HG03066 (cell line): ENCODE measurements at regions not wholly inside any gene's neighbourhood (a gene's known extent, or its start where the extent isn't known, plus 50 kb on each side); places are given as distances from the start of the nearest gene placed in this dataset.
"Not testable (repeated sequence)": the region's sequence is repeated elsewhere in the genome, so short reads cannot be mapped to it uniquely, and the experiment has no call there.

Experiments used
- ATAC-seq: cut with Tn5 transposase; IDR thresholded peaks from one replicate; pipeline ENCODE4 v1.9.1; 2021; ENCODE audit warnings: low read depth; ENCODE audit not compliant: unreplicated experiment

DNA sequence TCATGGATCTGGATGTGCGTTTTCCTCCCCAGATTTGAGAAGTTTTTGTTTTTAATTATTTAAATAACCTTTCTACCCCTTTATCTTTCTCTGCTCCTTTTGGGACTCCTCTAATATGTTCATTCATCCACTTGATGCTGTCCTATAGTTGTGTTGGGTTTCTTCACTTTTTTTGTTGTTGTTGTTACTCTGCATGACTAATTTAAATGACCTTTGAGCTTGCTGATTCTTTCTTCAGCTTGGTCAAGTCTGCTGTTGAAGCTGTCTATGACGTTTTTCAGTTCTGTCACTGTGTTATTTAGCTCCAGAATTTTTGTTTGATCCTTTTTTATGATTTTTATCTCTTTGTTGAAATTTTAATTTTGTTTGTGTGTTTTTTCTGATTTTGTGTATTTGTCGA is 463.6 kb upstream of the ALCAM start:
- no peak for ATAC-seq

DNA sequence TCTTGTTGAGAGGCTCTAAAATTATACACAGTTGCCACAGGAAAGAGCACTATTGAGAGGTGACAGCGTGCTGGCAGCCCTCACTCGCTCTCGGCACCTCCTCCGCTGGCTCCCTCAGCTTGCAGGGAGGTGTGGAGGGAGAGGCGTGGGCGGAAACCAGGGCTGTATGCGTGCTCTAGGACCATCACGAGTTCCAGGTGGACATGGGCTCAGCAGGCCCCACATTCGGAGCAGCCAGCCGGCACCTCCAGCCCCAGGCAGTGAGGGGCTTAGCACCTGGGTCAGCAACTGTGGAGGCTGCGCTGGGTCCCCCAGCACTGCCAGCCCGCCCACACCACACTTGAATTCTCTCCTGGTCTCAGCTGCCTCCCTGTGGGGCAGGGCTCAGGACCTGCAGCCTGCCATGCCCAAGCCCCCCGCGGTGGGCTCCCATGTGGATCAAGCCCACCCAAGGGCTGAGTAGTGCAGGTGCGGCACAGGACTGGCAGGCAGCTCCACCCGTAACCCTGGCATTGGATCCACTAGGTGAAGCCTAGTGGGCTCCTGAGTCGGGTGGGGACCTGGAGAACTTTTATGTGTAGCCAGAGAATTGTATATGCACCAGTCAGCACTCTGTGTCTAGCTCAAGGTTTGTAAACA is 460.6 kb upstream of the ALCAM start:
- ATAC-seq = no peak

DNA sequence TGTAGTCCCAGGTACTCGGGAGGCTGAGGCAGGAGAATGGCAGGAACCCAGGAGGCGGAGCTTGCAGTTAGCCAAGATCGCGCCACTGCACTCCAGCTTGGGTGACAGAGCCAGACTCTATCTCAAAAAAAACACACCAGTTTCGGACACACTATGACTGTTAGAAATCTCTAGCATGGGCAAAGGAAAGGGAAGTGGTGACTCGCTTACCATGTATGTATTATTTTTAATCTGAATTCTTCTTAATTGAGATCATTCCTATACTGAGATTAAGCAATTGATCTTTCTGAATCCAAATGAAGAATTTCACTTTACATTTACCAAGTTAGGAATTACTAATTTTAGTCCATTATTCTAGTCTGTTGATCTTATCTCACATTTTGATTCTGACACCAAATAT is 459.2 kb upstream of the ALCAM start:
- no peak for ATAC-seq

DNA sequence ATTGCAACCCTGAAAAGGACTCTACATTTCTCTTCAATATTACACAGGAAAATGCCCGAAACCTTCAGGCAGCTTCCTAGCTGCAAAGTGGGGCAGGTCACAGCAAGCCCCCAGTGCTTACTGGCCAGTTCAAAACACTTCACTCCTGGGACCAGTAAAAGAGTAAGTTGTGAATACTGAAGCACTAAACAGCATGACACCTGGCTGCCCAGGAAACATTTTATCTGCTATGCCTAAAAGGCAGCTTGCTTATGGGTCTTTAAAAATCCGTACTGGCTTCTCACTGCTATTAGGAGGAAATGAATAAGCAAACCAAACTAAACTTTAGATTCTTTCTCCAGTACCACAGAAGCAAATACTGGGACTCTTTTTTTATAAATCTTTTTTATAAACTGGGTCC is 457.9 kb upstream of the ALCAM start:
- ATAC-seq = no peak

DNA sequence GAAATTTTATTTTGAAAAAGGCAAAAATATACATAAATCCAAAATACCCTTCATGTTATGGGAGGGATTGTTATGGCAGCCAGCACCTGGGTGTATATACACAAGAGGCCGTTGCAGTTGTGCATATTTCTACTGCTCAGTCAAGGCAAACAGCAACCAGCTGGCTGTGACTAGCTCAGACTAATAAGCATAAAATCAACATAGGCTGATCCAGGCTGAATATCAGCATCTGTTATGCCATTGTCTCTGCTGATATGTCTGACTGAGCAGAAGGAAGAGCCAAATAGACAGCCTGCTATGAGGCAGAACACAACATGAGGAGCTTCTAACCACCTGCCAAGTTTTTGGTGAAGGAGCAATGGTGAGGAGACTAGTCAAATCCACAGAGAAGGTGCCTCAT is 457.5 kb upstream of the ALCAM start:
- ATAC-seq = no peak

DNA sequence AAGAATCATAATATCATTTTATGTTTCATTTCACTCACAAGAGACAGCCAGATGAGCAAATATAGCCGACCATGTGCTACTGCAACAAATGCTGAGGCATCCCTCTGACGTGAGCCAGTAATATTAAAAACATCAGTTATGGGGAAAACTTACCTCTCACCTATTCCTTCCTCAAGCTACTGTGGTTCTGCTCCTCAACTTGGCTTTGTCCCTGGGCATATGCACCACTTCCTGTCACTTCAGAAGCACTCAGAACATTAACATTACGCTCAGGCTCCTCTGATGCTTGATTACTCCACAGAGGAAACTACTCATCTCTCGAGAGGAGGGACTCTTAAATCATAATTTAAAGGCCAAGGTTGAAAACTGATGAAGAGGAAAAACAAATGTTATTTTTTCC is 457.0 kb upstream of the ALCAM start:
- ATAC-seq = no peak

DNA sequence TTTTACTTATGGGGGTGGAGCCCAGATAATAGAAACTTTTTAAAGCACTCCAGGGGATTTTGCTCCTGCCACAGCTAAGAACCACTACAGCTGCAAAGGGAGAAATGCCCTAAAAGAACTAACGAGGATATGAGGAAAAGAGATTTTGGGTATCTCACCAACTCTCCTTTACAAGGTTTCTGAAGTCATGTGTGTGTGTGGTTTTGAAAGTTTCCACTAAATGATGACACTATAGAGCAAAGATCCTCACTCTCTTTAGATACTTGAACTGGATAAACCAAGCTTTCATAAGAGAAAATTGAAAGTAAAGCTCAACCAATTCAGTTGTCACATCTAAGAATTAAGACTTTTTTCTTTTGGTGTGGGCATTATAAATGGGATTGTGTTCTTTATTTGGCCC is 455.3 kb upstream of the ALCAM start:
- ATAC-seq = no peak

DNA sequence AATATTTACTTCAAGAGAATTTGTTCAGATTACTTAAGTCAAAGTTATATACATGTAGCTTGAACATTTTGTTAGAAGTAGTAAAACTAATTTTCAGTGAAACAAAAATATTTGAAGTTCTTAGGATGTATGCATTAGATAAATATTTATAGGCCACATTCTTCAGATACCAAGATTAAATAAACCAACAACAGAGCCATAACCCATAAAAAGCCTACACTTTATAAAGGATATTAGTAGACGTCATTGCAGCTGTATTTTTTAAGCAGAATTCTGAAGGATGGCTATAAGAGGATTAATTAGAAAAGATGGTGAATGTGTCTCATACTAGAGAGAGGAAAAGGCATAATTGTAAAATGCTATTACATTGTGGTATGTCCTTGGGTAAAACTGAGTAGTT is 449.7 kb upstream of the ALCAM start:
- ATAC-seq = no peak

DNA sequence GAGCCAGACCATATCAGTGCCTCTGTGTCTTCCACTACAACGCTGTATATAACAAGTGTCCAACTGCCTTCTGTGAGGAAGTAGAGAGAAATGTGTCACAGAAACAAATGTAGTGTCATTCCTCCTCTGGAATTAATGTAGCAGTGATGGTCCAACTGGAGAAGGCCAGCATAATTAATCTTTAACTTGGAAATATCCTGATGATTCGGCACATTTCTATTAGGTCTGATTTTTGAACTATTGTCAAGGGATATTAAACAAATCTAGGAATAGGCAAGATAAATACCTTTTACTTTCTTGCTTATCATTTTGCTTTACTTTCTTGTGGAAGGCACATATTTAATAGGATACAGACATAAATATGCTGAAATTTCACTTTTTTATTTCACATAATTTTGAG is 446.2 kb upstream of the ALCAM start:
- no peak for ATAC-seq

DNA sequence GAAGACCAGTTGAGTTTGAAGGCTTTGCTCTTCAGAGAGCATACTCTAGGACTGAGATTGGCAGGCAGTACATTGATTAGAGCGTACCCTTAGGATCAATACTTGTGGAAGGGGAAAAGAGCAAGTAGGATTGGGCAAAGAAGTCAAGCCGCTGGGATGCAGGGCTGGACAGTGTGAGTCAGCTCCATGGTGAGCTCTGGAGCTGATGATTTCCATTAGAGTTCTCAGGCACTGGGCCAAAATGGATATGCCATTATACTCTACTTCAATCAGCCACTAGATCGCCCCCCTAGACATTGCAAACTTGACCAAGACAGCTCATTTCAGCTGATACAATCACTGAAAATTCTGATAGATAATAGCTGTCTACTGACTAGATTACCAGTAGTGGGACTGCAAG is 432.7 kb upstream of the ALCAM start:
- ATAC-seq = no peak

DNA sequence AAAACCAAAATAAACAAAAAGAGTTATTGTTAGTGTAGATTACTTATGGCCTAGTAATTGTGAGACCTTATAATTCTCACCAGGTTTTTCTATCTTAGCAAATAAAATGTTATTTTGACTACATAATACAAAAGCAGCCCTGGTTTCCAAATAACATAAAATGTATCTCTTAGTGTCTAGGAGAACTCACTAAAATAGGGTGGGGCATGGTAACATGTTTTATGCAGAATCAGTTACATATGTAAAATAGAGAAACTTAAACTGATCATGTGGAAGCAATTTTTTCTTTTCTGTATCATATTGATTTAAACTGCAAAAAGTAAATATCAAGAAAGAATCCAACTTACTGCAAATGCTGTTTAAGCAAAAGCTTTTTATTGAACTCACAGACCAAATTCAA is 431.1 kb upstream of the ALCAM start:
- ATAC-seq = no peak

DNA sequence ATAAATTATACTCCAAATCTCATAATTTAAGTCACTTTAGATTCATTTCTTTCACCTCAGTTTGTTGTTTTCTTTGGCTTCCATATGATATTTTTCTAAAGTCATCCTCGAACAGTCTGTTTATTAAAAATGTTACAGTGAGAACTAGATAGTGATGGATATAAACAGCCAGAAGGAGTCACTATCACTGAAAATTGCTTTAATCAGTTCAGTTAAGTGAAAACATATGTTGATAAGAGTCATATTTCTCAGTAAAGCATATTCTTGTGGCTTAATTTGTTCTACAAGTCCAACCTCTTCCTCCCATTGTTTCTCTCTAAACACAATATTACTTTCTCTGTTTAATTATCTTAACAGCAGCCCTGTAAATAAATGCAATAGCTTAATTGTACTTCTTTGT is 427.5 kb upstream of the ALCAM start:
- no peak for ATAC-seq

DNA sequence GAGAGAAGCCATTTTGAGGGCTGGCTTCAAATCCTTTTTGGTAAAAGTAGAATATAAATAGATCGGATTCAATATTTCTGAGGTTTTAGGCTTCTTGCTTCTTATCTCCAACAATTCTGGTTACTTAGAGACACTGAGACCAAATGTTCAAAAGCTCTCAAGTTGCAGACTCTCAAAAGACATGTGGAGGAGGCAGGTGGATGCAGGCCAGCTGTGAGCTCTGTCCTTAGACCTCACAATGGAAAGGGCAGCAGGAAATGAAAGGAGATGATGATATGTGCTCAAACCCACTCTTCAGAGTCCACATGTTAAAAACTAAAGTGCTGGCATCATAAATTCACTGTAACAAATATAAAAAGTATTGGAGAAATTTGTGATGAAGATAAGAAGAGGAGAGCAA is 424.9 kb upstream of the ALCAM start:
- no peak for ATAC-seq

DNA sequence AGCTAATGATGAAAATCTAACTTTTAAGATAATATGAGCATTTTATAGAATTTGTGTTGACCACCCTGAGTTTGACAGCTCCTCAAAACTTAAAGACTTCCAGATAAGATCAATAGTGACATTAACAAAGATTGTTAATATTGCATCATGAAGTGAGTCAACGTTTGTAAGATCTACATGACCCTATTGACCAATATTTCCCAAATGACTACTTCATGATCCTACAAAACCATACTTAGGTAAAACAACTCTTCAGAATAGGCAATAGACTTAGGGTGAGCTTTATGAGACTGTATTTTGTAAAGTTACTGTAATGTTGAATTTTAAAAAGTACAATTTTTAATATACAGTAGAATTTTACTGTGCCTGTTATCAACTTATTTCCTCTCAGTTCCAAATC is 422.7 kb upstream of the ALCAM start:
- no peak for ATAC-seq

DNA sequence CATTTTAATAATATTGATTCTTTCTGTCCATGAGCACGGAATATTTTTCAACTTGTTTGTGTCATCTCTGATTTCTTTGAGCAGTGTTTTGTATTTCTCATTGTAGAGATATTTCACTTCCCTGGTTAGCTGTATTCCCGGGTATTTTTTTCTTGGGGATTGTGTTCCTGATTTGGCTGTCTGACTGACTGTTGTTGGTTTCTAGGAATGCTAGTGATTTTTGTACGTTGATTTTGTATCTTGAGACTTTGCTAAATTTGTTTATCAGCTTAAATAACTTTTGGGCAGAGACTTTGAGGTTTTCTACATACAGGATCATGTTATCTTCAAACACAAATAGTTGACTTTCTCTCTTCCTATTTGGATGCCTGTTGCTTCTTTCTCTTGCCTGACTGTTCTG is 418.8 kb upstream of the ALCAM start:
- no peak for ATAC-seq

DNA sequence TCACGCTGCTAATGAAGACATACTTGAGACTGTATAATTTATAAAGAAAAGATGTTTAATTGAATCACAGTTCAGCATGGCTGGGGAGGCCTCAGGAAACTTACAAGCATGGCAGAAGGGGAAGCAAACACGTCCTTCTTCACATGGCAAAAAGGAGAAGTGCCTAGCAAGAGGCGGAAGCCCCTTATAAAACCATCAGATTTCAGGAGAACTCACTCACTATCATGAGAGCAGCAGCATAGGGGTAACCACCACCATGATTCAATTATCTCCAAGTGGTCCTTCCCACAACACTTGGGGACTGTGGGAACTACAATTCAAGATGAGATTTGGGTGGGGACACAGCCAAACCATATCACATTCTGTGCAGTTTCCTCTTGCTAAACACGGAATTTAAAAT is 416.9 kb upstream of the ALCAM start:
- ATAC-seq = not testable (repeated sequence)

DNA sequence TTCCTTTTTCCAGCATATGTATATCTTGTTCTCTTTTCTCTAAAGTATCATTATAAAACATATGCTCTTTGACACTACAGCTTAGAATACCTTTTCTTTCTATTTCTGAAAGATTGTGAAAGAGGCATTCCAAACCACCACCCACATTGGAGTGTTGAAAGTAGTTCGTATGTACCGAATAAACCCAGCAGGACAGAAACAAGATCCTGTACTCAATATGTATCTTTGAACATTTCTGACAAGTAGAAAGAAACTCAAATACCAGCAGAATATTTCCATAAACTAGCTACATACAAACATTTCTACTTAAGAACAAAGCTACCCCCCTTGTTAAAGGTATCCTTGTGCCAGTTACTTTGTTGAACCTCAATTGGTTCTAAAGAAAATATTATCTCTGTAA is 415.3 kb upstream of the ALCAM start:
- no peak for ATAC-seq

DNA sequence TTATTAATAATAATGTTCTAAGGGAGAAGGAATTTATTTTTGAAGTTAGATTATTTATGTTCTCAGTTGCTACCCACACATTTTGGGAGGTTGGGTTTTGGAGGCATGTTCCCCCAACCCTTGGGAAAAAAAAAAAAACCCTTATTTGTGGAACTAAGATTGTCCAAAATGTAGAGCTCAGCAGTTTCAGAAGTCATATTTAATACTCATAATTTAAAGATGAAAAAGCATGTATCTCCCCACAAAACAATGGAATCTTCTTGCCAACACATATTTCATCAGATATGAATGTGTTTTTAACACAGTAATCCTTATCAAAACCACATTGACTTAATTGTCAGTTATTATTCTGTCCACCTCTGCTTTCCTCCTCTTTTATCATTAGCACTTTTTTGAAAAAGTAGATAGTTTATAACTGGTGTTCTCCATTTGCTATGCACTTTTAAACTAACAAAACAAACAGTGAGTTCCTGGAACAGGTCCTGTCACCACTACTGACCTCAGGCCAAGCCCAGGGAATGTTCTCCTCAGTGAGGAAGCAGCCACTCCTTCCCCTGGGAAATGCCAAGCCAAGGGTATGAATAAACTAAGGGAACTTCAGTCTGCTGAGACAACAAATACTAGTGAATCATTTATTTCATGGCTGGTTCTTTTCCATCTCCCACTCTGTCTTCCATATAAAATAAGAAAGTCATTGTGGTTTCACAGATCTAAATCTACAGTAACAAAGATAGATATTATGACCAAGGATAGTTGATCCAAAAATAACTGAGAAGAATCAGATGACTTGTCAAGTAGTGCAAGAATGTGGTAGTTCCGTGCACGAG is 414.4 kb upstream of the ALCAM start:
- ATAC-seq = no peak

DNA sequence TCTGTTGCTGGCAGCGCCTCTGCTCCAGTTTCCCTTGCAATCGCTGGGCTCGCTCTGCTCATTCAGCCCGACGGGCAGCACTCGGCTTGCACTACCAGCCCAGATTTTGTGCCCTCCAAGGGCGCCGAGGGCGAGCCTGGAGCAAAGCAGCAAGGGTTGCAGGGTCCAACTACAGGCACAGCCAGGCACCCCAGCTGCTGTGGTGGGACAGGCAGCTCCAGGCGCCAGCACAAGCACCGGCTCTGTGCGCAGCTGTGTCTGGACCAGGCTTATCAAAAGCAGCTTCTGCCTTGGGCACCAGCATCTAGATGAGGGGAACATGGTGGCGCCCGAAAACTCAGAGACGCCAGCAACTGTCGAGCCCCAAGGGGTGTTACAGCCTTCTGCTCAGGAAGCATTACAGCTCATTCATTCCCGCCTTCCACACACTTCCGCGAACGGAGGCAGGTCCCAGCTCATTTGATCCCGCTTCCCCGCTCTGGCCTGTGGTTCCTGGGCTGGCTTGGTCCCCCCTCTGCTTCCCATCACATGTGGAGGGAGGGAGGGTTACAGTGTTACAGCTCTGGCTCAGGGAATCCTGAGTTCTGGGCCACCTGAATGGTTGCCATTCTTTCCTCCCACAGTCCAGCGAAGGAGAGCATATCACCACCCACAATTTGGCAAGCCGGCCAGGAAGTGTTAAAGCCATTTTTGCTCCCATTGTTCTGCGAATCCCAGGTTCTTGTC is 409.9 kb upstream of the ALCAM start:
- no peak for ATAC-seq

DNA sequence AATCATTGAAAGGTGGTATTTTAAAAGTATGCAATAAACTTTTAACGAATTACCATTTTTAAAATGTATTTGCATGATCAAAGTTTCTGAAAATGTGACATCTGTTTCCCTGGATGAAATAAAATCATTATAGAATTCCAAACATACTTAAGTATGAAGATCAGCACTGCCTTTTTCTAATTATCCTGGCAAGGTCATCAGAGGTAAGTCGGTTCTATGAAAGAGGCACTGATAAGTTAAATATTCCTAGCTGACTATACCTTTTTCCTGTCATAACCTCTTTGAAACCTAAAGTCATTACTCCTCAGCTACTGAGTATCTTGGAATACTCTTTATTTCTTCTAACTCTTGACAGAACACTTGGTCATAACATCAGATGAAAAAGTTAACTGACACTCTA is 406.1 kb upstream of the ALCAM start:
- no peak for ATAC-seq

DNA sequence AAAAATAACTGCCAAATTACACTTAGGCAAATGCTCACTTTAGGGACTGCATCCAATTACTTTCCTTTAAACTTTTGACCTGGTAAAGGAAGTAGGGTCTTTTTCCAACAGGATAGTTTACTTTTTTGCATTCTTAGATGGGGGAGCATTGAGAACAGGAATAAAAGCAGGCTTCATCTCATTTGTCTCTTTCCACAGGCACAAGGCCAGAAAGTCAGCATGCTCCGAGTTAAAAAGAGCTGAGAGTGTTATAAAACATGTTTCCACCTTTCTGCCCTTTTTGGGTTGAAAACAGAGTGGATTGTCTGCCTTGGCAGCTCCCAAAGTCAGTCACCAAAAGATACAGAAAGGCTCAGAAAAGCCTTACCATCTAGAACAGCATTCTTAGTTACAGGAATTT is 404.9 kb upstream of the ALCAM start:
- ATAC-seq = no peak

DNA sequence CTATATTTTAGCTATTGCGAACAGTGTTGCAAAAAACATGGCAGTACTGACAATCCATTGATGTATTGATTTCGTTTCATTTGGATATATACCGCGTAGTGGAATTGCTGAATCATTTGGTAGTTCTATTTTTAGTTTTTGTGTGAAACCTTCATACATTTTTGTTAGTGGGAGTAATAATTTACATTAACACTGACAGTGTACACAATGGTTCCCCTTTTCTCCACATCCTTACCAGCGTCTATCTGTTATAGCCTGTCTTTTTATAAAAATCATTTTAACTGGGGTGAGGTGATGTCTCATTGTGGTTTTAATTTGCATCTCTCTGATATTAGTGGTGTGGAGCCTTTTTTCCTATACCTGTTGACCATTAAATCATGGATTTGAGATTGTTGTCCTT is 392.4 kb upstream of the ALCAM start:
- no peak for ATAC-seq
